ENCODE measurements at regions not wholly inside any gene's neighbourhood (a gene's known extent, or its start where the extent isn't known, plus 50 kb on each side); places are given as distances from the start of the nearest gene placed in this dataset.

DNA sequence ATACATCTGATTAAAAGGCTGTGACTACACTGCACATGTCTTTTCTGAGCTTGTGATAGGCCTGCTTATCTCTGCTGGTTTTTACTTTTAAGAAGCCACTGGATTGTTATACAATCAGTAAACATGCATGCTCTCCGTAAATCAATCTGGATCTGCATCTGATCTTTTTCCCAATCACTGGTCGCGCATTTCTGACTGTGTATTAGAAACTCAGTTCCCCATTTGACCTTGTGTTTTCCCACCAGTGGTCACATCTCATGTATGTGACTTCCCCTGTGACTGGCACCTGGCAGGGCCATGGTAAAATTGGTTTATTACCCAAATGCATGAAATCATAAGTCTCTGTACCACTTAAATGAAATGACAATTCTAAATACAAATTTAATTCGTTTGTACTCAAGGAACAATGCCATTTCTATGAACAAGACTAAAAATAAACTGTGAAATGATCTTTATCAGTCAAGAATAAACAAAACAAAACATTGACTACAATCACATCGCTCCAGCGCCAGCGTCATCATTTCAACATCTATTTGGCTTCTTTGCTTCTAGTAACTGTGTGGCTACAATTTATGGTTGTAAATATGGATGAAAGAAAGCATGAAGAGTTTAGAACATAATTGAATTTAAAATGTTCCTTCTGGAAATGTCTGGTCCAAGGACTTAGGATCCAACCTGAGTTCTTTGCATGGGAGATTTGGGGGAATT, 396.6 kb upstream of the TRIB2 start:
- Mint-ChIP-seq H3K36me3 (ENCODE audit: low read depth) (no peaks in the 10 kb centered on the region), H3K27me3 (ENCODE audit: insufficient read depth) (no peaks in the 10 kb centered on the region; the same call in 1 of the 2 replicates), H3K4me3 (peak overlapping the region; percentile 2; the same call in 1 of the 2 replicates), H3K27ac (no peak overlapping the region), H3K4me1 (ENCODE audit: low read depth) (peaks cover 71% of the 10 kb centered on the region), H3K9me3 (no peaks in the 10 kb centered on the region)
- DNase-seq, result no peak
- TF ChIP-seq, protein P1, sequence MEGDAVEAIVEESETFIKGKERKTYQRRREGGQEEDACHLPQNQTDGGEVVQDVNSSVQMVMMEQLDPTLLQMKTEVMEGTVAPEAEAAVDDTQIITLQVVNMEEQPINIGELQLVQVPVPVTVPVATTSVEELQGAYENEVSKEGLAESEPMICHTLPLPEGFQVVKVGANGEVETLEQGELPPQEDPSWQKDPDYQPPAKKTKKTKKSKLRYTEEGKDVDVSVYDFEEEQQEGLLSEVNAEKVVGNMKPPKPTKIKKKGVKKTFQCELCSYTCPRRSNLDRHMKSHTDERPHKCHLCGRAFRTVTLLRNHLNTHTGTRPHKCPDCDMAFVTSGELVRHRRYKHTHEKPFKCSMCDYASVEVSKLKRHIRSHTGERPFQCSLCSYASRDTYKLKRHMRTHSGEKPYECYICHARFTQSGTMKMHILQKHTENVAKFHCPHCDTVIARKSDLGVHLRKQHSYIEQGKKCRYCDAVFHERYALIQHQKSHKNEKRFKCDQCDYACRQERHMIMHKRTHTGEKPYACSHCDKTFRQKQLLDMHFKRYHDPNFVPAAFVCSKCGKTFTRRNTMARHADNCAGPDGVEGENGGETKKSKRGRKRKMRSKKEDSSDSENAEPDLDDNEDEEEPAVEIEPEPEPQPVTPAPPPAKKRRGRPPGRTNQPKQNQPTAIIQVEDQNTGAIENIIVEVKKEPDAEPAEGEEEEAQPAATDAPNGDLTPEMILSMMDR (IDR thresholded peaks at IDR 0.05), result no peak

GRCh38 chr2:12320991-12321641, 395.6 kb upstream of the TRIB2 start:
- Mint-ChIP-seq H3K9me3 (no peaks in the 10 kb centered on the region), H3K27ac (peak overlapping the region; percentile 60), H3K27me3 (ENCODE audit: insufficient read depth) (no peaks in the 10 kb centered on the region; the same call in 1 of the 2 replicates), H3K36me3 (ENCODE audit: low read depth) (peaks cover 7% of the 10 kb centered on the region), H3K4me1 (ENCODE audit: low read depth) (peaks cover 75% of the 10 kb centered on the region), H3K4me3 (peak overlapping the region; percentile 42)
- TF ChIP-seq, protein P1 (IDR thresholded peaks at IDR 0.05), result peak; percentile 19; the same call in 1 of the 2 replicates
- peak; percentile 90 for DNase-seq

GRCh38 chr2:12321886-12322285, 394.9 kb upstream of the TRIB2 start:
- no peaks in the 10 kb centered on the region for H3K9me3 Mint-ChIP-seq
- H3K27ac Mint-ChIP-seq, result peak overlapping the region; percentile 8; the same call in 1 of the 2 replicates
- peaks cover 70% of the 10 kb centered on the region for H3K4me1 Mint-ChIP-seq (ENCODE audit: low read depth)
- DNase-seq, result no peak
- H3K27me3 Mint-ChIP-seq (ENCODE audit: insufficient read depth), result no peaks in the 10 kb centered on the region; the same call in 1 of the 2 replicates
- H3K36me3 Mint-ChIP-seq (ENCODE audit: low read depth), result peaks cover 7% of the 10 kb centered on the region
- TF ChIP-seq, protein P1 (IDR thresholded peaks at IDR 0.05), result no peak
- H3K4me3 Mint-ChIP-seq, result no peak overlapping the region

- H3K36me3 Mint-ChIP-seq (ENCODE audit: low read depth), result peaks cover 7% of the 10 kb centered on the region
- DNase-seq, result peak; percentile 33
- H3K9me3 Mint-ChIP-seq, result no peaks in the 10 kb centered on the region
- 0 out of 2 replicates have a peak overlapping the region, but pooled peaks have one; percentile 5 for H3K27ac Mint-ChIP-seq
- no peaks in the 10 kb centered on the region for H3K27me3 Mint-ChIP-seq (ENCODE audit: insufficient read depth)
- peaks cover 36% of the 10 kb centered on the region for H3K4me1 Mint-ChIP-seq (ENCODE audit: low read depth)
- TF ChIP-seq, protein P1 (IDR thresholded peaks at IDR 0.05), result no peak
- no peak overlapping the region for H3K4me3 Mint-ChIP-seq
Observed at GRCh38 chr2:12325806-12326205, 390.9 kb upstream of the TRIB2 start.

- H3K4me1 Mint-ChIP-seq (ENCODE audit: low read depth), result peaks cover 34% of the 10 kb centered on the region
- no peak for DNase-seq
- no peaks in the 10 kb centered on the region for H3K27me3 Mint-ChIP-seq (ENCODE audit: insufficient read depth)
- H3K4me3 Mint-ChIP-seq, result no peak overlapping the region
- no peaks in the 10 kb centered on the region for H3K9me3 Mint-ChIP-seq
- TF ChIP-seq, protein P1 (IDR thresholded peaks at IDR 0.05), result no peak; the same call in 1 of the 2 replicates
- H3K36me3 Mint-ChIP-seq (ENCODE audit: low read depth), result peaks cover 14% of the 10 kb centered on the region
- no peak overlapping the region for H3K27ac Mint-ChIP-seq
Observed at GRCh38 chr2:12326449-12327190, 390.1 kb upstream of the TRIB2 start.

Measured in HFFc6 (cell line).